ENCODE measurements at regions not wholly inside any gene's neighbourhood (a gene's known extent, or its start where the extent isn't known, plus 50 kb on each side); places are given as distances from the start of the nearest gene placed in this dataset.
A peak's percentile ranks its signal among the peaks of the same experiment; 100 is the strongest.

DNA sequence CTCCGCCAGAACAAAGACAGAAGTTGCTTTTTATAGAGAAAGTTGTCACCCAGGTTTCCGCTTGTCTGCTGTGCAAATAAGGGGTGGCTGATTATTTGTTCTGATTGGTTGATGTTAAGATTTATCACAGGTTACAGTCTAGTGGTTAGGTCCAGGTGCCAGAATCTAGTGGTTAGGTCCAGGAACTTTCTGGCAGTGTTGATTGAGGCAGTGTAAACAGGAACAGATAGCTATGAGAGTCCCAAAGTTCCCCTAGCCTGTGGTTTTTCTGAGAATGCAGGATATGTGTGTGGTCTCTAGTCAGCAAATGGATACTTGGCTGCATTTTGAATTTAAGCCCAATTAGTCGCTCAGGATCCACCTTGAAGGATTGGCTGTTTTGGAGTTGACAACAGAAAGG lies 148.0 kb downstream of the TMEM200A start:
- TF ChIP-seq, protein P1, sequence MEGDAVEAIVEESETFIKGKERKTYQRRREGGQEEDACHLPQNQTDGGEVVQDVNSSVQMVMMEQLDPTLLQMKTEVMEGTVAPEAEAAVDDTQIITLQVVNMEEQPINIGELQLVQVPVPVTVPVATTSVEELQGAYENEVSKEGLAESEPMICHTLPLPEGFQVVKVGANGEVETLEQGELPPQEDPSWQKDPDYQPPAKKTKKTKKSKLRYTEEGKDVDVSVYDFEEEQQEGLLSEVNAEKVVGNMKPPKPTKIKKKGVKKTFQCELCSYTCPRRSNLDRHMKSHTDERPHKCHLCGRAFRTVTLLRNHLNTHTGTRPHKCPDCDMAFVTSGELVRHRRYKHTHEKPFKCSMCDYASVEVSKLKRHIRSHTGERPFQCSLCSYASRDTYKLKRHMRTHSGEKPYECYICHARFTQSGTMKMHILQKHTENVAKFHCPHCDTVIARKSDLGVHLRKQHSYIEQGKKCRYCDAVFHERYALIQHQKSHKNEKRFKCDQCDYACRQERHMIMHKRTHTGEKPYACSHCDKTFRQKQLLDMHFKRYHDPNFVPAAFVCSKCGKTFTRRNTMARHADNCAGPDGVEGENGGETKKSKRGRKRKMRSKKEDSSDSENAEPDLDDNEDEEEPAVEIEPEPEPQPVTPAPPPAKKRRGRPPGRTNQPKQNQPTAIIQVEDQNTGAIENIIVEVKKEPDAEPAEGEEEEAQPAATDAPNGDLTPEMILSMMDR (IDR thresholded peaks at IDR 0.05; ENCODE audit: low read depth, low read length) = no peak
- Histone ChIP-seq H3K9me3 (ENCODE audit: low read depth) (no peaks in the 10 kb centered on the region), H3K27me3 (no peaks in the 10 kb centered on the region), H3K4me1 (ENCODE audit: low read depth) (no peaks in the 10 kb centered on the region), H3K4me3 (no peak overlapping the region), H3K36me3 (no peaks in the 10 kb centered on the region), H3K27ac (no peak overlapping the region)
- DNase-seq (ENCODE audit: low read depth in 1 of 2, low spot score in 1 of 2) = peak in 1 of 2 donors; percentile 63

DNA sequence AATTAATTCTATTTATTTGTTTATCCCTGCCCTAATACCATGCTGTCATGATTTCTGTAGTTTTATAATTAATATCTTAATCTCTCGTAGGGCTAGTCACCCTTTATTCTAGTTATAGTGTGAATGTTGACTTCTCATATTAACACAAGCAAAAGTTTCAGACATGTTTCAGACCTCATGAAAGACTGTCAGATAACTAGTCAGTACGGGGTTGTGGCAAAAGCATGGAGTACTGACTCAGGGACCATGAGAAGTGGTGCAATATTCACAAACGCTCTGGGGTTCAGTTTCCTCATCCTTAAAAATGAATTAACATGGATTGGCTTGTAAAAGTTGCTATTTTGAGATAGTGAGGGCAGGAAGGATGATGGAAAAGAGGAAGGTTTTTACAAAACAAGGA lies 148.9 kb downstream of the TMEM200A start:
- TF ChIP-seq, protein P1 (IDR thresholded peaks at IDR 0.05; ENCODE audit: low read depth, low read length) = no peak
- Histone ChIP-seq H3K9me3 (ENCODE audit: low read depth) (no peaks in the 10 kb centered on the region), H3K4me1 (ENCODE audit: low read depth) (no peaks in the 10 kb centered on the region), H3K4me3 (no peak overlapping the region), H3K27me3 (no peaks in the 10 kb centered on the region), H3K36me3 (no peaks in the 10 kb centered on the region), H3K27ac (no peak overlapping the region)
- DNase-seq (ENCODE audit: low read depth in 1 of 2, low spot score in 1 of 2) = peak in 1 of 2 donors; percentile 19

DNA sequence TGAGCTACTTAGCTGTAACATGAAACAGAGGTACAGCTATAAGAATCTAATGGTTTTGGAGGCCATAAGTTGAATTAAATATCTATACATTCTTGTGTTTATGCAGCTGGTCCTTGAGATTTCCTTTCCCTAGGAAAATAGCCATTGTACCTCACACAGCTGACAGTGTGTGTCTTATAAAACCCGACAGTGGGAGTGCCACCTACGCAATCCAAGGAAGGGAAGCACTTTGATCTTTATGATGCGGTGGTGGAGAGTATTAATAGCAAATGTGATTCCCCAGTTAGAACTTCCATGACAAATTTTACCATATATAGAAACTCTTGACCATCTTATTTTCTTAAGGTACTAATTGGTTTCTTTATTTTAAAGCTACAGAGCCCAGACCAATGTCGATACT lies 149.5 kb downstream of the TMEM200A start:
- no peaks in the 10 kb centered on the region for H3K4me1 ChIP-seq (ENCODE audit: low read depth)
- TF ChIP-seq, protein P1 (IDR thresholded peaks at IDR 0.05; ENCODE audit: low read depth, low read length) = no peak
- no peaks in the 10 kb centered on the region for H3K36me3 ChIP-seq
- H3K27ac ChIP-seq = no peak overlapping the region
- no peak overlapping the region for H3K4me3 ChIP-seq
- no peaks in the 10 kb centered on the region for H3K27me3 ChIP-seq
- H3K9me3 ChIP-seq (ENCODE audit: low read depth) = no peaks in the 10 kb centered on the region
- DNase-seq (ENCODE audit: low read depth in 1 of 2, low spot score in 1 of 2) = no peak

DNA sequence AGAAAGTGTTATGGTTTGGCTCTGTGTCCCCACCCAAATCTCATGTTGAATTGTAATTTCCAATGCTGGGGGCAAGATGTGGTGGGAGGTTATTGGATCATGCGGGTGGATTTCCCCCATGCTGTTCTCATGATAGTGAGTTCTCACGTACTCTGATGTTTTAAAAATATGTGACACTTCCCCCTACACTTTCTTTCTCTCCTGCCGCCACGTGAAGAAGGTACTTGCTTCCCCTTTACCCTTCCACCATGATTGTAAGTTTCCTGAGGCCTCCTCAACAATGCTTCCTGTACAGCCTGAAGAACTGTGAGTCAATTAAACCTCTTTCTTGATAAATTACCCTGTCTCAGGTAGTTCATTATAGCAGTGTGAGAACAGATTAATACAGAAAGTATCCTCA lies 150.8 kb downstream of the TMEM200A start:
- Histone ChIP-seq H3K9me3 (ENCODE audit: low read depth) (no peaks in the 10 kb centered on the region), H3K4me1 (ENCODE audit: low read depth) (no peaks in the 10 kb centered on the region), H3K4me3 (no peak overlapping the region), H3K27me3 (no peaks in the 10 kb centered on the region), H3K36me3 (no peaks in the 10 kb centered on the region), H3K27ac (no peak overlapping the region)
- TF ChIP-seq, protein P1 (IDR thresholded peaks at IDR 0.05; ENCODE audit: low read depth, low read length) = no peak
- no peak for DNase-seq (ENCODE audit: low read depth in 1 of 2, low spot score in 1 of 2)

DNA sequence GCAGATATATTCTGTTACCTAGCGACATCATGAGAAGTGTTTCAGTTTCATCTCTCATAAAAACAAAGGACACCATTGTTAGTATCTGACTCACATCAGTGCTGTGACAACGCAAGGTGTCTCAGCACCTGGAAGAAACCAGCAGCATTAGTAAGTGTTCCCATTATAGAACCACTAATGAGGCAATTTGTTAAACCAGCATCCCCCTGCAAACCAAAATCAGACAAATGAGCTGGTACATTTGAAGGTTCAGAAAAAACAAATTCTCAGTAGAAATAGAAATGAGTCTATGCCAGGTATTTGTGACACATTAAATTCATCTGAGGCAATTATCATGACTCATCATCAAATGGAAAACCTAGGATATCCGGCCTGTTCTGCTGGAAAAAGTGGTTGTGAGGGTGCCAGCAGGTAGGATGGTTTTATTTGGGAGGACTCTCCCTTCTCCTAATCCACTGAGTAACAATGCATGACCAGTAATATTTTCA lies 151.7 kb downstream of the TMEM200A start:
- Histone ChIP-seq H3K27ac (no peak overlapping the region), H3K4me3 (no peak overlapping the region), H3K36me3 (no peaks in the 10 kb centered on the region), H3K4me1 (ENCODE audit: low read depth) (no peaks in the 10 kb centered on the region), H3K27me3 (no peaks in the 10 kb centered on the region), H3K9me3 (ENCODE audit: low read depth) (no peaks in the 10 kb centered on the region)
- TF ChIP-seq, protein P1 (IDR thresholded peaks at IDR 0.05; ENCODE audit: low read depth, low read length) = no peak
- DNase-seq (ENCODE audit: low read depth in 1 of 2, low spot score in 1 of 2) = no peak

DNA sequence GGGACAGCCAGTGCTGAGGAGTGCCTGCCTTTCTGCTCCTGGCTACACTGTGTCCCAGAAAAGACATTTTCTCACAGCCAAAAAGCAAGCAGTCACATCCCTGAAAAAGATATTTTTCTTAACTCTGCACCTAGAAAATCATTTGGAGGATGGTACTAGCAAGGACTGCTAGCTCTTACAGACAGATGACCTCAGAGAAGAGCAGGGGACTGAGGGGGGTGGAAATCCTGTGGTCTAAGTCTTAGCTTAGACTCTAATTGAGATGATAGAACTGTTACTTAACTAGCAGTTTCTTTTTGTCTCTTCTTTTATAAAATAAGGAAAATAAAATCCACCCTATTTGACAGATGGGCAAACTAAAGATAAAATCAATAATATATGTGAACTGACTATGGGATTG lies 152.8 kb downstream of the TMEM200A start:
- TF ChIP-seq, protein P1 (IDR thresholded peaks at IDR 0.05; ENCODE audit: low read depth, low read length) = no peak
- no peaks in the 10 kb centered on the region for H3K36me3 ChIP-seq
- no peaks in the 10 kb centered on the region for H3K4me1 ChIP-seq (ENCODE audit: low read depth)
- H3K9me3 ChIP-seq (ENCODE audit: low read depth) = no peaks in the 10 kb centered on the region
- no peak overlapping the region for H3K27ac ChIP-seq
- no peaks in the 10 kb centered on the region for H3K27me3 ChIP-seq
- no peak for DNase-seq (ENCODE audit: low read depth in 1 of 2, low spot score in 1 of 2)
- no peak overlapping the region for H3K4me3 ChIP-seq
